GM21390 (cell line): ENCODE measurements at regions not wholly inside any gene's neighbourhood (a gene's known extent, or its start where the extent isn't known, plus 50 kb on each side); places are given as distances from the start of the nearest gene placed in this dataset.

Experiments
- ATAC-seq: cut with Tn5 transposase; IDR thresholded peaks from one replicate; pipeline ENCODE4 v1.9.1; 2021; ENCODE audit not compliant: unreplicated experiment

- no peak for ATAC-seq
Observed at GRCh38 chr2:19750136-19750535, 151.6 kb downstream of the TTC32 start.

- no peak for ATAC-seq
Observed at GRCh38 chr2:19749507-19749836, 152.3 kb downstream of the TTC32 start.

GRCh38 chr2:19748711-19749506 lies 152.9 kb downstream of the TTC32 start:
- no peak for ATAC-seq

- ATAC-seq, result no peak
Observed at GRCh38 chr2:19748073-19748375, 153.8 kb downstream of the TTC32 start.

- no peak for ATAC-seq
Observed at GRCh38 chr2:19747310-19748072, 154.3 kb downstream of the TTC32 start.

GRCh38 chr2:19746611-19747309 lies 155.0 kb downstream of the TTC32 start:
- ATAC-seq, result no peak

GRCh38 chr2:19746137-19746600 lies 155.6 kb downstream of the TTC32 start:
- no peak for ATAC-seq

GRCh38 chr2:19745318-19746136 lies 156.3 kb downstream of the TTC32 start:
- ATAC-seq, result no peak

- ATAC-seq, result no peak
Observed at GRCh38 chr2:19744456-19745199, 157.2 kb downstream of the TTC32 start.

- no peak for ATAC-seq
Observed at GRCh38 chr2:19743641-19744040, 158.1 kb downstream of the TTC32 start.

- no peak for ATAC-seq
Observed at GRCh38 chr2:19742872-19743271, 158.9 kb downstream of the TTC32 start.

GRCh38 chr2:19739256-19739655 lies 162.5 kb downstream of the TTC32 start:
- ATAC-seq, result no peak

GRCh38 chr2:19738707-19739106 lies 163.1 kb downstream of the TTC32 start:
- ATAC-seq, result no peak

- no peak for ATAC-seq
Observed at GRCh38 chr2:19736191-19736831, 165.5 kb downstream of the TTC32 start.

GRCh38 chr2:19733951-19734425 lies 167.8 kb downstream of the TTC32 start:
- no peak for ATAC-seq

GRCh38 chr2:19733390-19733789 lies 168.4 kb downstream of the TTC32 start:
- ATAC-seq, result no peak

- ATAC-seq, result no peak
Observed at GRCh38 chr2:19732255-19732654, 169.5 kb downstream of the TTC32 start.

- ATAC-seq, result no peak
Observed at GRCh38 chr2:19731515-19731914, 170.3 kb downstream of the TTC32 start.

GRCh38 chr2:19731037-19731436 lies 170.7 kb downstream of the TTC32 start:
- ATAC-seq, result no peak

- ATAC-seq, result no peak
Observed at GRCh38 chr2:19728125-19728524, 173.7 kb downstream of the TTC32 start.
